Keratinocyte (primary cell): ENCODE measurements at regions not wholly inside any gene's neighbourhood (a gene's known extent, or its start where the extent isn't known, plus 50 kb on each side); places are given as distances from the start of the nearest gene placed in this dataset.

Experiments
- DNase-seq: peaks from one replicate; pipeline ENCODE4 v3.0.0-alpha.2; 2011; ENCODE audit warnings: low read depth, missing footprints, low spot score
- FAIRE-seq: peaks from 2 replicates; lab custom pipeline; 2011; peaks lifted over from hg19 to GRCh38; lab: Jason Lieb, UNC
- H2AFZ ChIP-seq: 2 replicates; pipeline ENCODE4 v1.6.0; 2012; ENCODE audit warnings: low read length, control low read depth, inconsistent platforms; ENCODE audit not compliant: control insufficient read depth
- H3K27ac ChIP-seq: 2 replicates; pipeline ENCODE4 v1.5.1; 2011; ENCODE audit warnings: low read length; ENCODE audit not compliant: control insufficient read depth, insufficient read depth
- H3K27me3 ChIP-seq: 3 replicates; pipeline ENCODE4 v1.6.0; 2011; ENCODE audit warnings: low read length; ENCODE audit not compliant: control insufficient read depth, insufficient read depth; ENCODE audit errors: extremely low read depth
- H3K36me3 ChIP-seq, 2 experiments: 2 replicates in 1 of 2; 3 replicates in 1 of 2; pipeline ENCODE4 v1.5.1; 2011; ENCODE audit warnings: low read length in 2 of 2, mild to moderate bottlenecking in 1 of 2; ENCODE audit not compliant: control insufficient read depth in 2 of 2, insufficient read depth in 2 of 2; ENCODE audit errors: extremely low read depth in 1 of 2
- H3K4me1 ChIP-seq: 3 replicates; pipeline ENCODE4 v1.5.1; 2011; ENCODE audit warnings: low read length; ENCODE audit not compliant: control insufficient read depth, insufficient read depth; ENCODE audit errors: extremely low read depth
- H3K4me2 ChIP-seq: 3 replicates; pipeline ENCODE4 v1.6.0; 2011; ENCODE audit warnings: low read depth, low read length; ENCODE audit not compliant: control insufficient read depth, insufficient read depth; ENCODE audit errors: extremely low read depth
- H3K4me3 ChIP-seq, 3 experiments: fragments of 200-600 bp in 1 of 3; sonication (generic) in 1 of 3; 2 replicates in 2 of 3; 3 replicates in 1 of 3; pipeline ENCODE4 v1.5.1; 2011 to 2016; ENCODE audit warnings: low read length in 3 of 3, mild to moderate bottlenecking in 3 of 3, control low read depth in 2 of 3, inconsistent platforms in 1 of 3, low read depth in 1 of 3, mixed read lengths in 1 of 3, mixed run types in 1 of 3, moderate library complexity in 1 of 3; ENCODE audit not compliant: control insufficient read depth in 2 of 3, insufficient read depth in 2 of 3; ENCODE audit errors: extremely low read depth in 1 of 3
- H3K79me2 ChIP-seq: 2 replicates; pipeline ENCODE4 v1.6.0; 2012; ENCODE audit warnings: low read length; ENCODE audit not compliant: control insufficient read depth, insufficient read depth
- H3K9ac ChIP-seq: 3 replicates; pipeline ENCODE4 v1.6.0; 2011; ENCODE audit warnings: low read length; ENCODE audit not compliant: control insufficient read depth, insufficient read depth; ENCODE audit errors: extremely low read depth
- H3K9me1 ChIP-seq: 3 replicates; pipeline ENCODE4 v1.6.0; 2011; ENCODE audit warnings: low read length; ENCODE audit not compliant: control insufficient read depth, insufficient read depth; ENCODE audit errors: extremely low read depth
- H3K9me3 ChIP-seq: 2 replicates; pipeline ENCODE4 v1.5.1; 2012; ENCODE audit warnings: low read depth, low read length; ENCODE audit not compliant: control insufficient read depth
- H4K20me1 ChIP-seq: 3 replicates; pipeline ENCODE4 v1.6.0; 2011; ENCODE audit warnings: low read length; ENCODE audit not compliant: control insufficient read depth, insufficient read depth; ENCODE audit errors: extremely low read depth
- CTCF ChIP-seq, 3 experiments: IDR thresholded peaks in 1 of 3; conservative IDR thresholded peaks in 1 of 3; optimal IDR thresholded peaks in 1 of 3; 2 replicates in 2 of 3; 3 replicates in 1 of 3; pipeline versions ENCODE3 to v1.5.1; 2011; ENCODE audit warnings: low read length in 3 of 3, mild to moderate bottlenecking in 3 of 3, moderate library complexity in 2 of 3, control low read depth in 1 of 3, inconsistent platforms in 1 of 3; ENCODE audit not compliant: insufficient read depth in 2 of 3; ENCODE audit errors: extremely low read depth in 1 of 3
- EZH2 ChIP-seq: IDR thresholded peaks from one replicate; pipeline ENCODE4 v1.6.1; 2012; ENCODE audit warnings: inconsistent platforms, mild to moderate bottlenecking, low read length, moderate library complexity
- dilution Hi-C: fragments of 300-500 bp; cut with MboI; formaldehyde crosslinking; loops from one replicate; pipeline ENCODE4 v1.7.0; 2020; ENCODE audit warnings: low sequenced_read_pairs; ENCODE audit not compliant: extremely low pct_ligation_motif_present

DNA sequence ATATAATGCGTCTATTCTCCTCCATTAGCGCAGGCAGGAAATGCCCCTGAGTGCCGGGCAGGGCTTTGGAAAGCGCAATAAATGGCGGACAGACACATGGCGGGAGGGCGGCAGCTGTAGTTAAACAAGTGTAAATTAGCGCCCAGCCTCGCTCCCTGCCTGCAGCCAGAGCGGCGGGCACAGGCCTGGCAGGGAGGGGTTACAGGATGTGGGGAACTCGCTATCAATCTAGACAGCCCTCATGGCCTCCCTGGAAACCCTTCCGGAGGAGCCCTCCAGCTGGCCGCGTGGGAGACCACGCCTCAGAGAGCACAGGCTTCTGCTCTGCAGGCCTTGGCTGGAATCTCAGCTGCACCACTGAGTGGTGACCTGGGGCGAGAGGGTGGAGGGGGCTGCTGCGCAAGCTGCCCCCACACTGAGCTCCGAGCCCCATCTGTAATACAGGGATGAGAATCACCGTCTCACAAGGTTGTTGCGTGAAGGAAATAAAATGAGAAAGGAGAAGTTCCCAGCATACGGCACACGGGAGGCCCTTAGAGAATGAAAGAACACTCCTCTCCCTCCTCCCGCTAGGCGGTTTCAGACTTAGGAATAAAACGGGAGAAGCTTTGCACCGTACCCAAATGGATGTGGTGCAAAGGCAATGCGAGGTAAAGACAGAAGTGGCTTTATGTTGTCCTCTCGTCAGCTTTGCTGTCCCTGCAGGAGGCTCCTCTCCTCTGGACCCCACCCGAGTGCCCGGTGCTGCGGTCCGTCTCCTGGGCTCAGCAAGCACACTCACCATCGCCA lies 167.2 kb upstream of the POU3F1 start:
- DNase-seq (no peak), FAIRE-seq (no peak)
- no peaks in the 10 kb centered on the region for H3K9me1 ChIP-seq
- H3K4me3 ChIP-seq = no peak overlapping the region
- H3K4me2 ChIP-seq = no peak overlapping the region
- no peak overlapping the region for H2AFZ ChIP-seq
- no peaks in the 10 kb centered on the region for H3K79me2 ChIP-seq
- H3K36me3 ChIP-seq = no peaks in the 10 kb centered on the region
- peaks cover 4% of the 10 kb centered on the region for H3K27me3 ChIP-seq
- no peaks in the 10 kb centered on the region for H3K4me1 ChIP-seq
- TF ChIP-seq CTCF (optimal IDR thresholded peaks at IDR 0.05 in 1 of 3, IDR thresholded peaks at IDR 0.05 in 1 of 3, conservative IDR thresholded peaks at IDR 0.05 in 1 of 3; ENCODE audit: extremely low read depth in 1 of 3, insufficient read depth in 2 of 3, low read length in 3 of 3) = no peak
- no peak for TF ChIP-seq EZH2
- no peaks in the 10 kb centered on the region for H4K20me1 ChIP-seq
- dilution Hi-C loops = no loop called here
- H3K9ac ChIP-seq = no peak overlapping the region
- no peak overlapping the region for H3K27ac ChIP-seq
- H3K9me3 ChIP-seq = no peaks in the 10 kb centered on the region

- no peaks in the 10 kb centered on the region for H3K4me1 ChIP-seq
- TF ChIP-seq EZH2 = no peak
- no peak for TF ChIP-seq CTCF (optimal IDR thresholded peaks at IDR 0.05 in 1 of 3, IDR thresholded peaks at IDR 0.05 in 1 of 3, conservative IDR thresholded peaks at IDR 0.05 in 1 of 3; ENCODE audit: extremely low read depth in 1 of 3, insufficient read depth in 2 of 3, low read length in 3 of 3)
- no peaks in the 10 kb centered on the region for H3K9me1 ChIP-seq
- no peak for FAIRE-seq
- no peak for DNase-seq
- H3K9me3 ChIP-seq = no peaks in the 10 kb centered on the region
- no peaks in the 10 kb centered on the region for H3K79me2 ChIP-seq
- dilution Hi-C loops = no loop called here
- no peaks in the 10 kb centered on the region for H3K27me3 ChIP-seq
- no peaks in the 10 kb centered on the region for H3K36me3 ChIP-seq
- no peak overlapping the region for H3K4me3 ChIP-seq
- H3K4me2 ChIP-seq = no peak overlapping the region
- no peak overlapping the region for H3K9ac ChIP-seq
- no peak overlapping the region for H2AFZ ChIP-seq
- H3K27ac ChIP-seq = no peak overlapping the region
- H4K20me1 ChIP-seq = no peaks in the 10 kb centered on the region
These were observed 164.2 kb upstream of the POU3F1 start for GRCh38 chr1:38210895-38211177.
